ENCODE measurements at regions not wholly inside any gene's neighbourhood (a gene's known extent, or its start where the extent isn't known, plus 50 kb on each side); places are given as distances from the start of the nearest gene placed in this dataset.

- FAIRE-seq, result no peak
- DNase-seq (ENCODE audit: extremely low spot score, insufficient read length, low read depth), result no peak
Observed at GRCh38 chr4:147381749-147382148, 99.1 kb upstream of the EDNRA start.

GRCh38 chr4:147388018-147388417 is 92.9 kb upstream of the EDNRA start:
- FAIRE-seq (no peak), DNase-seq (ENCODE audit: extremely low spot score, insufficient read length, low read depth) (no peak)

GRCh38 chr4:147396105-147396504 is 84.8 kb upstream of the EDNRA start:
- DNase-seq (ENCODE audit: extremely low spot score, insufficient read length, low read depth) (no peak), FAIRE-seq (no peak)

GRCh38 chr4:147398556-147398955 is 82.3 kb upstream of the EDNRA start:
- no peak for FAIRE-seq

GRCh38 chr4:147400721-147401120 is 80.2 kb upstream of the EDNRA start:
- FAIRE-seq, result no peak
- no peak for DNase-seq (ENCODE audit: extremely low spot score, insufficient read length, low read depth)

More at GRCh38 chr4:147398556-147398955, 82.3 kb upstream of the EDNRA start:
- no peak for DNase-seq (ENCODE audit: extremely low spot score, insufficient read length, low read depth)

GRCh38 chr4:147401221-147401620 is 79.7 kb upstream of the EDNRA start:
- DNase-seq (ENCODE audit: extremely low spot score, insufficient read length, low read depth) (no peak), FAIRE-seq (no peak)

- DNase-seq (ENCODE audit: extremely low spot score, insufficient read length, low read depth), result no peak
- no peak for FAIRE-seq
Observed at GRCh38 chr4:147407261-147408045, 73.4 kb upstream of the EDNRA start.

GRCh38 chr4:147408189-147408588 is 72.7 kb upstream of the EDNRA start:
- DNase-seq (ENCODE audit: extremely low spot score, insufficient read length, low read depth), result no peak
- FAIRE-seq, result no peak

GRCh38 chr4:147409350-147409749 is 71.5 kb upstream of the EDNRA start:
- FAIRE-seq (no peak), DNase-seq (ENCODE audit: extremely low spot score, insufficient read length, low read depth) (no peak)

- no peak for DNase-seq (ENCODE audit: extremely low spot score, insufficient read length, low read depth)
- no peak for FAIRE-seq
Observed at GRCh38 chr4:147418226-147418625, 62.7 kb upstream of the EDNRA start.

GRCh38 chr4:147421456-147421855 is 59.4 kb upstream of the EDNRA start:
- no peak for FAIRE-seq
- DNase-seq (ENCODE audit: extremely low spot score, insufficient read length, low read depth), result no peak

- no peak for DNase-seq (ENCODE audit: extremely low spot score, insufficient read length, low read depth)
Observed at GRCh38 chr4:147423229-147423628, 57.7 kb upstream of the EDNRA start.

GRCh38 chr4:147425019-147425418 is 55.9 kb upstream of the EDNRA start:
- DNase-seq (ENCODE audit: extremely low spot score, insufficient read length, low read depth) (no peak), FAIRE-seq (no peak)

More at GRCh38 chr4:147423229-147423628, 57.7 kb upstream of the EDNRA start:
- no peak for FAIRE-seq

GRCh38 chr4:147428583-147428982 is 52.3 kb upstream of the EDNRA start:
- DNase-seq (ENCODE audit: extremely low spot score, insufficient read length, low read depth), result no peak
- no peak for FAIRE-seq

GRCh38 chr4:147430111-147430510 is 50.8 kb upstream of the EDNRA start:
- DNase-seq (ENCODE audit: extremely low spot score, insufficient read length, low read depth) (no peak), FAIRE-seq (no peak)
